Thymus (tissue), 11 donors: ENCODE measurements at regions not wholly inside any gene's neighbourhood (a gene's known extent, or its start where the extent isn't known, plus 50 kb on each side); places are given as distances from the start of the nearest gene placed in this dataset.

Experiments used
- DNase-seq, 9 donors: peaks; one replicate each; pipeline ENCODE4 v3.0.0-alpha.2; 2013; ENCODE audit warnings: low spot score in 9 of 9, low read depth in 6 of 9, missing footprints in 1 of 9
- H3K27ac ChIP-seq, 2 donors: one replicate each; pipeline ENCODE4 v1.5.1; 2013; ENCODE audit warnings: control low read depth in 1 of 2, low read depth in 1 of 2, low read length in 1 of 2, mild to moderate bottlenecking in 1 of 2, moderate library complexity in 1 of 2
- H3K27me3 ChIP-seq, 2 donors: one replicate each; pipeline ENCODE4 v1.5.1; 2013; ENCODE audit warnings: low read length in 1 of 2; ENCODE audit not compliant: control insufficient read depth in 2 of 2, insufficient read depth in 1 of 2
- H3K36me3 ChIP-seq, 2 donors: one replicate each; pipeline ENCODE4 v1.5.1; 2013; ENCODE audit warnings: low read length in 1 of 2, mild to moderate bottlenecking in 1 of 2, moderate library complexity in 1 of 2; ENCODE audit not compliant: control insufficient read depth in 2 of 2, insufficient read depth in 2 of 2
- H3K4me1 ChIP-seq, 2 donors: one replicate each; pipeline ENCODE4 v1.5.1; 2013; ENCODE audit warnings: low read length in 2 of 2; ENCODE audit not compliant: control insufficient read depth in 2 of 2, insufficient read depth in 2 of 2
- H3K4me3 ChIP-seq, 2 donors: one replicate each; pipeline ENCODE4 v1.5.1; 2013; ENCODE audit warnings: low read length in 2 of 2, control low read depth in 1 of 2, mild to moderate bottlenecking in 1 of 2
- H3K9me3 ChIP-seq, 2 donors: one replicate each; pipeline ENCODE4 v1.5.1; 2013; ENCODE audit warnings: low read length in 1 of 2, mild to moderate bottlenecking in 1 of 2; ENCODE audit not compliant: control insufficient read depth in 2 of 2, insufficient read depth in 1 of 2
- WGBS: extraction: QIAGEN DNeasy Blood & Tissue Kit; methylation state at CpG from one replicate; pipeline ENCODE4 v1.1.7; 2013; 5-methylcytosine and 5-hydroxymethylcytosine counted together
- donor health status: healthy.

- Histone ChIP-seq H3K27me3 (no peaks in the 10 kb centered on the region), H3K4me1 (no peaks in the 10 kb centered on the region), H3K27ac (no peak overlapping the region), H3K4me3 (no peak overlapping the region), H3K9me3 (peaks cover 0 to 9% of the 10 kb centered on the region in 2 donors), H3K36me3 (no peaks in the 10 kb centered on the region)
- 74% methylated on average over 2 of the region's 2 CpGs for WGBS
- no peak for DNase-seq
Observed at GRCh38 chr12:30399859-30400258, 295.8 kb downstream of the IPO8 start.

- 78% methylated on average over 2 of the region's 2 CpGs for WGBS
- Histone ChIP-seq H3K36me3 (no peaks in the 10 kb centered on the region), H3K27ac (no peak overlapping the region), H3K4me1 (no peaks in the 10 kb centered on the region), H3K9me3 (peaks cover 0 to 12% of the 10 kb centered on the region in 2 donors), H3K27me3 (no peaks in the 10 kb centered on the region), H3K4me3 (no peak overlapping the region)
- DNase-seq = no peak
Observed at GRCh38 chr12:30396576-30396975, 299.1 kb downstream of the IPO8 start.

GRCh38 chr12:30395190-30395589 is 300.5 kb downstream of the IPO8 start:
- Histone ChIP-seq H3K4me3 (no peak overlapping the region), H3K27ac (no peak overlapping the region), H3K27me3 (no peaks in the 10 kb centered on the region), H3K9me3 (peaks cover 0 to 12% of the 10 kb centered on the region in 2 donors), H3K36me3 (no peaks in the 10 kb centered on the region), H3K4me1 (no peaks in the 10 kb centered on the region)
- 72% methylated on average over 3 of the region's 3 CpGs for WGBS
- DNase-seq = no peak

- no peak overlapping the region for H3K27ac ChIP-seq
- no peak for DNase-seq
- H3K36me3 ChIP-seq = no peaks in the 10 kb centered on the region
- no peaks in the 10 kb centered on the region for H3K4me1 ChIP-seq
- H3K27me3 ChIP-seq = no peaks in the 10 kb centered on the region
- H3K4me3 ChIP-seq = no peak overlapping the region
- 92% methylated on average over 5 of the region's 5 CpGs for WGBS
- H3K9me3 ChIP-seq = peaks cover 0 to 12% of the 10 kb centered on the region in 2 donors
Observed at GRCh38 chr12:30391766-30392366, 303.8 kb downstream of the IPO8 start.

- DNase-seq = no peak
- H3K9me3 ChIP-seq = peaks cover 0 to 14% of the 10 kb centered on the region in 2 donors
- no peaks in the 10 kb centered on the region for H3K4me1 ChIP-seq
- no peaks in the 10 kb centered on the region for H3K36me3 ChIP-seq
- 87% methylated on average over 4 of the region's 4 CpGs for WGBS
- H3K27me3 ChIP-seq = no peaks in the 10 kb centered on the region
- H3K4me3 ChIP-seq = no peak overlapping the region
- H3K27ac ChIP-seq = no peak overlapping the region
Observed at GRCh38 chr12:30385706-30386105, 310.0 kb downstream of the IPO8 start.

GRCh38 chr12:30384976-30385375 is 310.7 kb downstream of the IPO8 start:
- WGBS = 98% methylated on average over 1 of the region's 1 CpG
- Histone ChIP-seq H3K27me3 (no peaks in the 10 kb centered on the region), H3K4me3 (no peak overlapping the region), H3K9me3 (peaks cover 0 to 21% of the 10 kb centered on the region in 2 donors), H3K36me3 (no peaks in the 10 kb centered on the region), H3K4me1 (no peaks in the 10 kb centered on the region), H3K27ac (no peak overlapping the region)
- DNase-seq = no peak

GRCh38 chr12:30378307-30378706 is 317.4 kb downstream of the IPO8 start:
- Histone ChIP-seq H3K27me3 (no peaks in the 10 kb centered on the region), H3K4me1 (no peaks in the 10 kb centered on the region), H3K27ac (no peak overlapping the region), H3K36me3 (no peaks in the 10 kb centered on the region), H3K9me3 (peaks cover 0 to 21% of the 10 kb centered on the region in 2 donors), H3K4me3 (no peak overlapping the region)
- WGBS = 97% methylated on average over 1 of the region's 1 CpG
- no peak for DNase-seq

- H3K4me1 ChIP-seq = no peaks in the 10 kb centered on the region
- H3K9me3 ChIP-seq = no peaks in the 10 kb centered on the region
- no peaks in the 10 kb centered on the region for H3K36me3 ChIP-seq
- no peaks in the 10 kb centered on the region for H3K27me3 ChIP-seq
- H3K4me3 ChIP-seq = no peak overlapping the region
- no peak overlapping the region for H3K27ac ChIP-seq
- no peak for DNase-seq
Observed at GRCh38 chr12:30364822-30365221, 330.8 kb downstream of the IPO8 start.

- no peaks in the 10 kb centered on the region for H3K4me1 ChIP-seq
- H3K4me3 ChIP-seq = no peak overlapping the region
- H3K36me3 ChIP-seq = no peaks in the 10 kb centered on the region
- DNase-seq = no peak
- H3K9me3 ChIP-seq = peaks cover 0 to 2% of the 10 kb centered on the region in 2 donors
- H3K27me3 ChIP-seq = no peaks in the 10 kb centered on the region
- no peak overlapping the region for H3K27ac ChIP-seq
- 33% methylated on average over 1 of the region's 1 CpG for WGBS
Observed at GRCh38 chr12:30361145-30361544, 334.5 kb downstream of the IPO8 start.

- peaks cover 2 to 5% of the 10 kb centered on the region in 2 donors for H3K9me3 ChIP-seq
- no peaks in the 10 kb centered on the region for H3K4me1 ChIP-seq
- no peak overlapping the region for H3K4me3 ChIP-seq
- H3K27me3 ChIP-seq = no peaks in the 10 kb centered on the region
- H3K27ac ChIP-seq = no peak overlapping the region
- DNase-seq = no peak
- WGBS = 64% methylated on average over 3 of the region's 3 CpGs
- no peaks in the 10 kb centered on the region for H3K36me3 ChIP-seq
Observed at GRCh38 chr12:30358671-30359070, 337.0 kb downstream of the IPO8 start.
